K562 (cell line): ENCODE measurements at regions not wholly inside any gene's neighbourhood (a gene's known extent, or its start where the extent isn't known, plus 50 kb on each side); places are given as distances from the start of the nearest gene placed in this dataset.

Experiments
- ATAC-seq: fragments of 200-7000 bp; cut with Tn5 transposase; 3 replicates; pipeline ENCODE4 v1.9.1; 2020; ENCODE audit warnings: moderate library complexity
- BruUV-seq: library from RNA; stranded (reverse); fragments of 400-500 nt; replicated peaks from 2 replicates; lab custom pipeline; 2021; lab: Mats Ljungman, UMichigan
- CTCF ChIA-PET: fragments of 300-600 bp; formaldehyde crosslinking; extraction: SDS; loops from one replicate; lab custom pipeline; 2021; ENCODE audit warnings: low intra/inter-chr PET ratio; lab: Yijun Ruan, JAX
- POLR2A ChIA-PET: fragments of 300-600, 350-650 bp; sonication (Branson Sonifier 250); formaldehyde crosslinking; extraction: SDS; loops from one replicate; lab custom pipeline; 2021; ENCODE audit warnings: antibody characterized with exemption, inconsistent platforms; lab: Yijun Ruan, JAX
- DNase-seq, 4 experiments: peaks; one replicate each; pipeline versions ENCODE4 v3.0.0 to v3.0.0-alpha.2; 2011 to 2018; ENCODE audit warnings: low spot score in 3 of 4, mixed read lengths in 3 of 4; ENCODE audit errors: extremely low read depth in 1 of 4
- FAIRE-seq: peaks from 2 replicates; lab custom pipeline; 2011; peaks lifted over from hg19 to GRCh38; lab: Jason Lieb, UNC
- H2AFZ ChIP-seq: 2 replicates; pipeline ENCODE4 v1.6.0; 2011; ENCODE audit warnings: low read depth, low read length, control low read depth, inconsistent platforms
- H3K27ac ChIP-seq: fragments of 200-600 bp; 3 replicates; pipeline ENCODE4 v1.8.0; 2011; ENCODE audit warnings: low read depth, mild to moderate bottlenecking, control low read depth, inconsistent platforms, low read length, moderate library complexity, mixed read lengths; ENCODE audit errors: extremely low read depth
- H3K27me3 ChIP-seq, 2 experiments: fragments of 300-600 bp in 1 of 2; 2 replicates in 1 of 2; 3 replicates in 1 of 2; pipeline versions ENCODE4 v1.6.0 to v1.8.0; 2011; ENCODE audit warnings: inconsistent platforms in 2 of 2, low read length in 2 of 2, mild to moderate bottlenecking in 1 of 2, mixed read lengths in 1 of 2, moderate library complexity in 1 of 2; ENCODE audit not compliant: control insufficient read depth in 2 of 2, insufficient read depth in 2 of 2
- H3K36me3 ChIP-seq: fragments of 300-600 bp; 3 replicates; pipeline ENCODE4 v1.8.0; 2011; ENCODE audit warnings: mild to moderate bottlenecking, low read length, inconsistent platforms; ENCODE audit not compliant: control insufficient read depth, insufficient read depth
- H3K4me1 ChIP-seq, 2 experiments: fragments of 200-600 bp in 1 of 2; replicated peaks in 1 of 2; 2 replicates in 1 of 2; 3 replicates in 1 of 2; pipeline versions ENCODE4 v1.5.1 to v1.8.0; 2011; ENCODE audit warnings: inconsistent platforms in 2 of 2, low read length in 2 of 2, mild to moderate bottlenecking in 1 of 2, mixed read lengths in 1 of 2, moderate library complexity in 1 of 2; ENCODE audit not compliant: control insufficient read depth in 2 of 2, insufficient read depth in 2 of 2
- H3K4me2 ChIP-seq: 2 replicates; pipeline ENCODE4 v1.6.1; 2011; ENCODE audit warnings: low read length, control low read depth, inconsistent platforms, mixed read lengths; ENCODE audit not compliant: insufficient read depth
- H3K4me3 ChIP-seq: fragments of 200-600 bp; sonication (generic), shearing (Covaris generic); 2 replicates; pipeline ENCODE4 v1.5.1; 2016; ENCODE audit warnings: control low read depth, inconsistent platforms
- H3K79me2 ChIP-seq: fragments of 200-600 bp; 3 replicates; pipeline ENCODE4 v1.8.0; 2011; ENCODE audit warnings: low read length, inconsistent platforms; ENCODE audit not compliant: control insufficient read depth, insufficient read depth
- H3K9ac ChIP-seq, 2 experiments: 2 replicates each; pipeline versions ENCODE4 v1.6.0 to v1.6.1; 2011; ENCODE audit warnings: low read depth in 2 of 2, low read length in 2 of 2, control low read depth in 1 of 2, inconsistent platforms in 1 of 2, mild to moderate bottlenecking in 1 of 2, mixed read lengths in 1 of 2; ENCODE audit not compliant: insufficient read depth in 1 of 2
- H3K9me1 ChIP-seq: one replicate; pipeline ENCODE4 v1.6.0; 2011; ENCODE audit warnings: inconsistent platforms, mild to moderate bottlenecking, low read length, moderate library complexity; ENCODE audit not compliant: control insufficient read depth, insufficient read depth
- H3K9me3 ChIP-seq: replicated peaks from 2 replicates; pipeline ENCODE4 v1.5.1; 2011; ENCODE audit warnings: low read depth, low read length, inconsistent platforms; ENCODE audit not compliant: control insufficient read depth, insufficient read depth
- H4K20me1 ChIP-seq: replicated peaks from 2 replicates; pipeline ENCODE4 v1.6.1; 2011; ENCODE audit warnings: low read length, inconsistent platforms, mixed read lengths; ENCODE audit not compliant: control insufficient read depth, insufficient read depth
- ARID3A ChIP-seq: IDR thresholded peaks from 2 replicates; pipeline ENCODE4 v1.6.1; 2012; ENCODE audit warnings: low read depth, low read length, improper control_type of control experiment, borderline replicate concordance
- DDX20 ChIP-seq: fragments of 450-650 bp; IDR thresholded peaks from 2 replicates; pipeline ENCODE4 v1.6.1; 2016; ENCODE audit warnings: missing genetic modification characterization, low read depth, mild to moderate bottlenecking, missing compliant biosample characterization, moderate library complexity
- EGR1 ChIP-seq: fragments of 450-650 bp; conservative IDR thresholded peaks from 2 replicates; pipeline ENCODE4 v1.6.1; 2017; ENCODE audit warnings: mild to moderate bottlenecking
- HLTF ChIP-seq: fragments of 450-650 bp; IDR thresholded peaks from 2 replicates; pipeline ENCODE4 v1.6.1; 2016
- HMGN3 ChIP-seq: IDR thresholded peaks from 2 replicates; pipeline ENCODE4 v1.6.1; 2011; ENCODE audit warnings: borderline replicate concordance, low read depth, mild to moderate bottlenecking, mixed read lengths, low read length; ENCODE audit not compliant: insufficient read length; ENCODE audit errors: extremely low read depth
- IRF2 ChIP-seq: sonication (generic); formaldehyde crosslinking; IDR thresholded peaks from 2 replicates; pipeline ENCODE4 v1.8.1; 2022; ENCODE audit warnings: mild to moderate bottlenecking, missing genetic modification reagents
- NFE2 ChIP-seq: IDR thresholded peaks from 2 replicates; pipeline ENCODE4 v1.6.1; 2014; ENCODE audit warnings: antibody characterized with exemption, low read depth
- PCBP1 ChIP-seq: fragments of 200-400 bp; formaldehyde crosslinking; IDR thresholded peaks from 2 replicates; pipeline ENCODE4 v1.6.1; 2018; ENCODE audit warnings: mild to moderate bottlenecking, low read depth, low read length; ENCODE audit not compliant: poor library complexity, severe bottlenecking
- POU5F1 ChIP-seq: fragments of 150-350 bp; IDR thresholded peaks from 2 replicates; pipeline ENCODE4 v1.6.1; 2014; ENCODE audit warnings: borderline replicate concordance, low read length, low read depth, mild to moderate bottlenecking; ENCODE audit not compliant: partially characterized antibody
- RBBP5 ChIP-seq: fragments of 200-600 bp; sonication (generic); IDR thresholded peaks from 2 replicates; pipeline ENCODE4 v1.6.1; 2012; ENCODE audit warnings: borderline replicate concordance, mild to moderate bottlenecking, low read length, control low read depth, inconsistent platforms; ENCODE audit not compliant: insufficient read depth, poor library complexity, severe bottlenecking
- RFX1 ChIP-seq: fragments of 450-650 bp; IDR thresholded peaks from 2 replicates; pipeline ENCODE4 v1.6.1; 2016; ENCODE audit warnings: mild to moderate bottlenecking, moderate library complexity
- SNIP1 ChIP-seq: fragments of 450-650 bp; IDR thresholded peaks from 2 replicates; pipeline ENCODE4 v1.7.1; 2017; ENCODE audit warnings: low read depth, mild to moderate bottlenecking
- TAL1 ChIP-seq: fragments of 450-650 bp; IDR thresholded peaks from 2 replicates; pipeline ENCODE4 v1.6.1; 2016; ENCODE audit warnings: mild to moderate bottlenecking
- TFAM ChIP-seq: fragments of 250-450 bp; sonication (Bioruptor Pico); conservative IDR thresholded peaks from 2 replicates; pipeline ENCODE4 v1.5.0; 2021; ENCODE audit warnings: mild to moderate bottlenecking, moderate library complexity
- TSC22D4 ChIP-seq: fragments of 450-650 bp; IDR thresholded peaks from 2 replicates; pipeline ENCODE4 v1.6.1; 2016; ENCODE audit warnings: missing genetic modification characterization, missing biosample characterization, control low read depth
- ZNF232 ChIP-seq: sonication (generic); formaldehyde crosslinking; IDR thresholded peaks from 2 replicates; pipeline ENCODE4 v1.8.0; 2022; ENCODE audit warnings: mild to moderate bottlenecking, missing genetic modification reagents
- ZNF24 ChIP-seq: fragments of 450-650 bp; IDR thresholded peaks from 2 replicates; pipeline ENCODE4 v1.6.1; 2016
- ZNF3 ChIP-seq: fragments of 250-450 bp; sonication (Bioruptor Pico); IDR thresholded peaks from 2 replicates; pipeline ENCODE4 v1.5.0; 2021; ENCODE audit warnings: mild to moderate bottlenecking, moderate library complexity
- ZZZ3 ChIP-seq: fragments of 450-650 bp; IDR thresholded peaks from 2 replicates; pipeline ENCODE4 v1.6.1; 2016; ENCODE audit warnings: antibody characterized with exemption, mild to moderate bottlenecking, moderate library complexity
- WGBS: fragments of 100-300 bp; shearing (Covaris generic); methylation state at CpG from one replicate; pipeline ENCODE4 v1.1.6; 2016; ENCODE audit warnings: low coverage, mixed read lengths; ENCODE audit not compliant: insufficient coverage; ENCODE audit errors: missing lambda C conversion rate; 5-methylcytosine and 5-hydroxymethylcytosine counted together
- in situ Hi-C: fragments of 300-500 bp; cut with MboI; formaldehyde crosslinking; loops from 4 replicates; pipeline ENCODE4 v1.15.0; 2018; ENCODE audit warnings: inconsistent platforms, mixed read lengths
- intact Hi-C: fragments of 100-400 bp; cut with micrococcal nuclease; formaldehyde crosslinking; loops from 2 replicates; pipeline ENCODE4 v1.14.2; 2022

DNA sequence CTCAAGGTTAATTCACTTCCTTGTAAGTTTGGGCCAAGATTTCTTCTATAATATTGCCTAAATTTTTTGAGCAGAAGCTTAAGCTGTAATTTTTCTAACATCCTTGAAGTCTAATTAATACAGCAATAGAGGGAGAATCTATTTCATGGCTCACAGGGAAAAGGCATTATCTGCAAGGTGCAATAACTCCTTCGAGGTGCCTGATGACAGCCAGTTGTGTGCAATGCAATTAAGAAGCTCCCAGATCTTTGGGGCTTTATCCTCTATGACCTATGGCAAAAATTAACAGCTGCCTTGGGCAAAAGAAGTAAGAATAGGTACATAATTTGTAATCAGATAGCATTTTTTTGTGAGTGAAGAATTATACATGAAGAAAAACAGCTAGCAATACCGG is 554.6 kb upstream of the SALL3 start:
- POLR2A ChIA-PET, result no interaction called here
- no peaks in the 10 kb centered on the region for H3K9me1 ChIP-seq
- no peaks in the 10 kb centered on the region; a peak in 1 of 5 replicates for H3K4me1 ChIP-seq
- intact Hi-C loops (no loop called here), in situ Hi-C loops (no loop called here)
- BruUV-seq, result no TSS peak
- H2AFZ ChIP-seq, result no peak overlapping the region
- H4K20me1 ChIP-seq, result no peaks in the 10 kb centered on the region
- no peak overlapping the region for H3K4me2 ChIP-seq
- no peaks in the 10 kb centered on the region for H3K9me3 ChIP-seq
- CTCF ChIA-PET, result no interaction called here
- WGBS, result 0% methylated on average over 2 of the region's 2 CpGs
- H3K79me2 ChIP-seq, result no peaks in the 10 kb centered on the region
- no peak overlapping the region for H3K27ac ChIP-seq
- H3K36me3 ChIP-seq, result no peaks in the 10 kb centered on the region
- H3K4me3 ChIP-seq, result no peak overlapping the region
- H3K9ac ChIP-seq, result no peak overlapping the region
- no peak for ATAC-seq
- FAIRE-seq, result no peak
- peaks cover 0 to 12% of the 10 kb centered on the region in 2 experiments; a peak in 1 of 5 replicates for H3K27me3 ChIP-seq
- no peak for TF ChIP-seq TFAM (CRISPR knock-in tag)
- no peak for TF ChIP-seq ZNF232 (CRISPR knock-in tag)
- TF ChIP-seq ZNF3 (CRISPR knock-in tag), result no peak
- no peak for TF ChIP-seq ZNF24
- TF ChIP-seq NFE2, result no peak
- TF ChIP-seq HLTF, result no peak
- no peak for TF ChIP-seq DDX20
- TF ChIP-seq EGR1, result no peak
- TF ChIP-seq POU5F1, result no peak
- no peak for DNase-seq

DNA sequence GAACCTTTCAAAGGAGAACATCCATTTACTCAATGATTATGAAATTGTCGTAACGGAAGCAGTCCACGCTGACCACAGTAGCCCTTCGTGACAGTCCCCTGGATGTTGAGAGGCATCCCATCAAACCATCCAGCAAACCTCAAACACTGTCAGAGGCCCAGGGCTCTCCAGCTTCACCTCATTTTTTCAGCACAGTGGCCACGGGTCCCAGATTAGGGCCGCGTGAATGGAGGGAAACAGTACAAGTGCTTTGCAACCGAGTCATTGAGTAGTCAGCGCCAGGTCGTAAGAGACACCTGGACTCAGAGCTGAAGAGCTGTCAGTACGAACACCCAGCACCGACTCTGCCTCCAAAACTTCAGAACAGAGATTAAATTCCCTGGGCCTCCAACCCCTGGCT is 552.5 kb upstream of the SALL3 start:
- BruUV-seq, result no TSS peak
- Histone ChIP-seq H3K79me2 (no peaks in the 10 kb centered on the region), H2AFZ (no peak overlapping the region), H3K4me2 (no peak overlapping the region), H3K4me3 (no peak overlapping the region), H3K9ac (no peak overlapping the region), H3K9me1 (no peaks in the 10 kb centered on the region), H3K36me3 (no peaks in the 10 kb centered on the region), H4K20me1 (no peaks in the 10 kb centered on the region), H3K4me1 (no peaks in the 10 kb centered on the region; a peak in 1 of 5 replicates), H3K9me3 (no peaks in the 10 kb centered on the region), H3K27ac (no peak overlapping the region), H3K27me3 (peaks cover 0 to 24% of the 10 kb centered on the region in 2 experiments; a peak in 2 of 5 replicates)
- no peak for FAIRE-seq
- ATAC-seq, result no peak
- no peak for DNase-seq
- 1% methylated on average over 12 of the region's 12 CpGs for WGBS
- CTCF ChIA-PET, result no interaction called here
- POLR2A ChIA-PET, result no interaction called here
- intact Hi-C loops (no loop called here), in situ Hi-C loops (no loop called here)
- TF ChIP-seq RFX1, result no peak
- no peak for TF ChIP-seq RBBP5
- no peak for TF ChIP-seq PCBP1
- TF ChIP-seq TSC22D4 (tag), result no peak
- no peak for TF ChIP-seq TAL1
- no peak for TF ChIP-seq ARID3A
- TF ChIP-seq HMGN3, result no peak
- no peak for TF ChIP-seq ZZZ3
- TF ChIP-seq SNIP1, result no peak
- no peak for TF ChIP-seq IRF2 (CRISPR knock-in tag)
